ENCODE measurements at regions not wholly inside any gene's neighbourhood (a gene's known extent, or its start where the extent isn't known, plus 50 kb on each side); places are given as distances from the start of the nearest gene placed in this dataset.
"Not testable (repeated sequence)": the region's sequence is repeated elsewhere in the genome, so short reads cannot be mapped to it uniquely, and the experiment has no call there.

DNA sequence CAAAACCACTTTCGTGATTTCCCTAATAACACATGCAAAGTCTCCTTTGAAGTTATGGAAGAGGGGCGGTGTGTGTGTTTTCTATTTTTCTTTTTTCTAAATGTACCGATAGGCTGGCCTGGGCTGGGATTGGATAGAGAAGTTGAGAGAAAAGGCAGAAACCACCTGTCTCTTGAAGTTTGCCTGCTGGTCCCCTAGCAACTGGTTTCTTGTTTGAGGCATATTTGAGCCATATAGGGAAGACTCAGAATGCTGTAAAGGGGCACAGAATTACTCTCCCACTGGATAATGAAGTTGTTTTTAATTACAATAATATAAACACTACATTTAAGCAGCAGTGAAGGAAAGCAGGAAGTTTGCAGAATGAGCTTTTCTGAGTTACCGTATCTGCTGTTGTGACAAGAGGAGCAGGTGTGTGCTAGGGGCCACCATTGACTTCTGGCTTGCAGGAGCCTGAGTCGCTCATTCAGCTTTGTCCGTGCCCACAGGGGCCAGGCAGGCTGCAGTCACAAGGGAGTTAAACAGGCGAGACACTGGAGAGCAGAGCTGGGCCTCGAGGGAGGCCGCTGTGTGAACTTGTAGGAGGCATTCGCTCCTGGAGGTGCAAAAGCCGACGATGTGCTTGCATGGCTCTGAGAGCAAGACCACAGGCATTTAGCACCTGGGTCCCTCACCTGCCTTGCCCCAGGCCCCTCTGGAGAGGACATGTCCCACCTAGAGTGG is 173.8 kb upstream of the RGS6 start:
- DNase-seq, result no peak

DNA sequence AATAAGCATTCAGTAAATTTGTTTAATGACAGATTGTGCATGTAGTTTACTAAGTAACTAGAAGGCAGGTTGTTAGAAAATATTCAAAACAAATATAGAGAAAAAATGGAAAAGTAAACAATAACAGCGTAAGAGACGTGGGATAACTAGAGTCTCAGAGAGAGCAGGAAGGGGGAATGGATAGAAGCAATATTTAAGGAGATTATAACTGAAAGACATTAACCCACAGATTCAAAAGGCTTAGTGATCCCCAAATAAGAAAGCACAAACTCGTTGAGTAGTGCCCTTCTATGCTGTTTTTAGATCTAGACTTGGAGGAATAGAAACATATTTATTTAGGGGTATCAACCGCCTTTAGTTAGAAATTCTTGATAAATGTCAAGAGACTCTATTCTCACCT is 169.7 kb upstream of the RGS6 start:
- no peak for DNase-seq

DNA sequence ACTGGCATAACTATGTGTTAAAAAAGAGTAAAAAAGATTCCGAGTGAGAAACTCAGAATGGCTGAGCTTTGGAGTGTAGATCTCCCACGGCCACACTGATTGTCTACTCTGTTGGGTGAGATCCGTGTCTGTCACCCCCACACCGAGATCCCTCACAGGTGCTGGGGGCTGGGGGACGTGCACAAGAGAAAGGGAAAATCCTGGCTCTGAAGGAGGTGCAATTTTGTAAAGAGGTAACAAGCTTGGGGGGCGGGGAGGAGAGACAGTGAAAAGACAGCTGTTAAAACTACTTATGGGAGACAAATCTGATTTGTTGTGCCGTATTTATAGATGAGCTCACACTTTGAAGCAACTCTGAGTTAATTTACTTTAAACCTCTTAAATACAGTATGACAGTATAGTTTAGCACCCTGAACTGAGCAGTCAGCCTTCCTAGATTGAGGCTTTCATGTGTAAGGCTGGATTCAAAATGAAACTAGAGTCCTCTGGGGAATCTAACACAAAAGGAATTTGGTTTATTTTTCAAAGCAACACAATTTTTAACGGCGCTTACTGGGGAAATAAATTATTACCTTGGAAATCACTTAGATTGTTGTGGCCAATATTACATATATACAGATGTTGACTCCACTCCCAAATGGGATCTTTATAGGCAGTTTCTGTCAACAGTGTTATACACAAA is 167.4 kb upstream of the RGS6 start:
- no peak for DNase-seq

DNA sequence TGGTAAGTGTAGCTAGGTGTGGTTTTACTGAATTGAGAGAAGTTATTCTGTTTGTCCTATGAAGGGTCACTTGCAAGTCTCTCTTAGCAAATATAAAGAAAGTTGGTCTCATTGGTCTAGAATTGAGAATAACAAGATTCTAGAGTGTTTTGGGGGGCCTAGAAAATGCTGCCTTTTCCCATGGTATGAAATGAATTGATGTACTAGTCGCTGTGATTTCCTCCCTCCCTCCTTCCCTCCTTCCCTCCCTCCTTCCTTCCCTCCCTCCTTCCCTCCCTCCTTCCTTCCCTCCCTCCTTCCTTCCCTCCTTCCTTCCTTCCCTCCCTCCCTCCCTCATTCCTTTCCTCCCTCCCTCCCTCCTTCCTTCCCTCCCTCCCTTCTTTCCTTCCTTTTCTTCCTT is 166.7 kb upstream of the RGS6 start:
- no peak for DNase-seq

DNA sequence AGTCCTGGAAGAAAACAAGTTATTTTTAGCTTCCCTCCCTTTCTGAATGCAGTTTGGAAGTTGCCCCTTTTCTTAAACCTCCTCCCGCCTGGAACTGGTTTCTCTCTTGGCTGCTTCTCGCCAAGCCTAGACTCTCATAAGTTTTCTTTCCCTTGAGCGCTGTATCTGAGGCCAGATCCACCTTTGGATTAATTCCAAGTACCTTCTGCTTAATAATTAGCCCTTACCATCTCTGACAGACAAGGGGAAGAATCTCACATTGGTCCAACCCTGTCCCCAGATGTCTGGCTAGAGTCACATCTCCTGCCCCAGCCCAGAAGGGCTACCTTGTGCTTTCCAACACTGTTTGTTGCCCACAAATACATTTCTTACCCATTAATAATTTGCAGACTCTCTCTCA is 161.8 kb upstream of the RGS6 start:
- no peak for DNase-seq

DNA sequence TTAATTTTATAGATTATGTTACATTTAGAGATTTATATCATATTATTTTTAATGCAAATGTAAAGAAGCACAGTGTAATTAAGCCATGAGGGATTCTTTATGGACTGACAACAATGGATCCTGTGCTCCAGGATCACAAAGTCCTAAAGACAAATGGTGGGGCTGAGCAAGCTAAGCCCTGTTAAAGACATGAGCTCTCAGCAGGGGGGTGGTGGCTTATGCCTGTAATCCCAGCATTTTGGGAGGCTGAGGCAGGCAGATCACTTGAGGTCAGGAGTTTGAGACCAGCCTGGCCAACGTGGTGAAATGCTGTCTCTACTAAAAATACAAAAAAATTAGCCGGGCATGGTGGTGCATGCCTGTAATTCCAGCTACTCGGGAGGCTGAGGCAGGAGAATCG is 160.8 kb upstream of the RGS6 start:
- DNase-seq, result not testable (repeated sequence)

DNA sequence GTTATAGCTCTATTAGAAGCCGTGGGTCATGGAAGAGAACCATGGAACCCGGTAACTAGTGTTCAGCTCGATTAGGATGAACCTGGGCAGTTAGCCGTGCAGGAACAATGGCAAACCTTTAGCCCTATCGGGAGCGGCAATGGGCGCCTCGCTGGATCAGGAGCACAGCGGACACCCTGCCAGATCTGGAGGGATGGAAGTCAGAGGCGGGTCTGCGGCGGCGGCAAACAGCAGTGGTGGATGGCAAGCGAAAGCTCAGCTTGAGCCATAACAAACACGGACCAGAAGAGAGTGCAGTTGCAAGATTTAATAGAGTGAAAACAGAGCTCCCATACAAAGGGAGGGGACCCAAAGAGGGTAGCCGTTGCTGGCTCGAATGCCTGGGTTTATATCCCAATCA is 160.2 kb upstream of the RGS6 start:
- not testable (repeated sequence) for DNase-seq

DNA sequence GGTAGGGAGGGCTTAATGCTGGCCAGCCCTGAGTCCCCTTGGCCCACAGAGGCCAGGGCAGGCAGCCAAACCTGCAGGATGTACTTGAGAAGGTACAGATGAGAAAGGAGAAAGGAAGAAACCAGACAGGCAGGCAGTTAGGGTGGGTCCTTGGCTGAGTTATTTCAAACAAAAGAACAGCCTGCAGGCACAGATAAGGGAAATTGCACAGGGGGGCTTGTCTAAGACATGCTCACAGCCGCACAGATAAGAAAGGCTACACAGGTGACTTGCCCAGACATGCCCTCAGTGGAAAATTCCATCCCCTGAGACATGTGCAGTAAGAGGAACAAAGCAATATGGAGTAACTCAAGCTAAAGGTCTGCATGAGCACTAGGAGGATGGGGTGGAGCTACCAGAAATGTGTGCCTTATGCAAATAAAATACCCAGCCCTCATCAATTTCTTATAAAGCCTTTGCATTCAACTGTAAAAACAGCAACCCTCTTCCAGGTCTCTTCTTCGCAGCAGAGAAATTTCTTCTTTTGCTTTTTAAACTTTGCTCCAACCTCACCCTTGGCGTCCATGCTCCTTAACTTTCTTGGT is 158.2 kb upstream of the RGS6 start:
- no peak for DNase-seq

DNA sequence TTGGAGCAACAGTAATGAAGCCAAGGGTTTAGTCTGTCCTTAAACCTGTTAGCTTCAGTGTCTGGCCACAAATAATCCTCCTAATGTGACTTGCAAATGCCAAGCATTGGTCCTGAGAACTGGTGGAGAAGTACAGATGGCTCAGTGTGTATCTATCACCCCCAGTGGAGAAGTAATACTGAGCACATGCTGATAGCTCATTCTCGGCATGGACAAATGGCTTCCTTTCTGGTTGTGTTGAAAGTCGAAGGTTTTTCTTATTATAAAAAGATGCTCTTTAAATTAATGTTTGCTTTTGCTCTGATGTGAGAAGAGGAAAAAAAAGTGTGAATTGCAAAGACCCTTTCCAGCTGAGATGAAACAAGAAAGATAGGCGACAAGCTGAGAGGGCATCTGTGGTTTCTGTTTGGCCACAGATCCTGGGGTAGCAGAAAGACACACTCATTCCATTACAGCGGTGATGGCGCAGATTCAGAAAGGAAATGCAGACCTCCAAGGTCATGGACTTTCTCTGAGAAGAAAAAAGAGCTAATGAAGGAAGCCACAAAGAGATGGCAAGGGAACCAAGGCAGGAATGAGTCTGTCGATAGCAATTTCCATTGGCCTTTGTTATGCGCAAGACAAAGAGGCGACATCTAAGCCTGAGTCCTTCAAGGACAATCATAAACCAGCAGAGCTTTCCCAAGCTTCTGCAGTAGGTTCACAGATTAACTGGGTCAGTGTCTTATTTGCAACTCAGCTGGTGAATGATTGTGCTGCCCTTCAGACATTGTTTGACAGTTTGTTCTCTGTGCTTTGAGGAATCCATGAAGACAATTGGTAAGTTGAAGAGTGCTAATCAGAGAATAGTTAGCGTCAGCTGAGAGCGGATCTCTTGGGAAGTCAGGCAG is 155.5 kb upstream of the RGS6 start:
- DNase-seq, result no peak

DNA sequence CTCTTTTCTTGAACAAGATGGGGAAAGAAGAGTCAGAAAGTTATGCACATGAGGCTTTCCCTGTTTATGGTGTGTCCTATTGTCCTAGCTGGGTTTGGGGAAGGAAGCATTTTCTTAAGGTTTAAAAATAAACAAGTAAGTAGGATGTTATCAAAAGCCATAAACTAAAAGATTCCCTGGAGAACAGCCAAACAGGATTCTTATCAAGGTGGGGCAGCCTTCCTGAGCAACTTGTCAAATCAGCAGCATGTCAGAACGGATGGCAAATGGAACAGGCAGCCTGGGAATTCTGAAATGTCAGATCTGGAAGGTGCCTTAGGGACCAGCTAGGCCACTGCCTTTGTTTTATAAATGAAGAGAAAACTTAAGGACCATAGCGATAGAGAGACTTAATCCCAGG is 152.2 kb upstream of the RGS6 start:
- no peak for DNase-seq

DNA sequence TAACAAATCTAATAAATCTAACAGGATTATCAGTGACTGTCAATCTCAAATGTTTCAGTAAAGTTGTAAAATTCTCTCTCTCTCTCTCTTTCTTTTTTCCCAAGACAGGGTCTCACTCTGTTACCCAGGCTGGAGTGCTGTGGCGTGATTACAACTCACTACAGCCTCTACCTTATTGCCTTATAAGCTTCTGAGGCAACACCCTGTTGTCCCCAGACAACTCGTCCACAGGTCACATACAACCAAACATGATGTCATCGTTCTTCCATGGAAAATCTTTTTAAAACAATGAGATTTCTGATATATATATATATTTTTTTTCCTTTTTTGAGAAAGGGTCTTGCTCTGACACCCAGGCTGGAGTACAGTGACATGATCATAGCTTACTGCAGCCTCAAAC is 151.4 kb upstream of the RGS6 start:
- no peak for DNase-seq

DNA sequence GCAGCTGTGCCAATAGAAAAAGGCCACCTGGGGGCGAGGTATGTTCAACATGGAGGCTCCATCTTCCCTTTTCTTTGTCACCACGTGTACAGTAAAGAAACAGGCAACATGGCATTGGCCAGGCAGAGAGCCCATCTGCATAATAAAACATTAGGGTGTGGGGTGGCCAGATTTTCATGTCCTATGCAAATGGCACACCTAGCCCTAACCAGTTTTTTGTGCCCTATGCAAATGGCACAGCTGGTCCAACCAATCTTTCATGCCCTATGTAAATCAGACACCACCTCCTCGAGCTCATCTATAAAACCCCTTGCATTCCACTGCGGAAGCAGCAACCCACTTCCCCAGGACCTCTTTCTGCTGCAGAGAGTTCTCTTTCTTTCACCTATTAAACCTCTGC is 149.1 kb upstream of the RGS6 start:
- no peak for DNase-seq

DNA sequence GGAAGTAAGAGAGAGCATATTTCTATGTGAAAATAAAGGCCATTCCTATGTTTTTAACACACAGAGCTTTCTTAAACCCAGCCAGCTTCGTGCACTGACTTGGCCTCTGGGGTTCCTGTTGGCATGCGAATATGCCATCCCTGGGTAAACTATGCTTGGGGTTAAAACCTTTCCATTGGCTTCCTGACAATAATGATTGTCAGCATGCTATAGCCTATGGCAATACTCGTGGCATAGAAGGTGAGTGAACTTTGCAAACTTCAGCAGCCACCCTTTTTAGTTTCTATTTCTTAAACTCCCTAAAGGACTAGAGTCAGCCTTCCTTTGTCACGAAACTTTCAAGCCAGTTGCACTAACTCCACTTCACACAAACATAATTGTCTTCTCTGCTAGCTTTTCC is 148.4 kb upstream of the RGS6 start:
- DNase-seq, result no peak

DNA sequence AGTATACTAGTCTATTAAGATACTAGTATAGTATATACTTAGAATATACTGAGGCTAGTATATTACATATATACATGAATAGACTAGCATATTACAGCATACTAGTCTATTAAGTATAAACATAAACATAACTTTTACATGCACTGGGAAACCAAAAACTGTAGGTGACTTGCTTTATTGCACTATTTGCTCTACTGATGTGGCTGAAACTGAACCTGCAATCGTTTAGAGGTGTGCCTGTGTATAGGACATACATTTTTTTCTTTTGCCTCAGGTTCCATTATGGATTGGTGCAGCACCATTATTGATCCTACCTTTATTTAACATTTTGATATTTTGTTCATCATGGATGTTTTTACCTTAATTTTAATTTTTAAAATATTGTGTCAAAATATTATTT is 143.2 kb upstream of the RGS6 start:
- DNase-seq, result no peak

DNA sequence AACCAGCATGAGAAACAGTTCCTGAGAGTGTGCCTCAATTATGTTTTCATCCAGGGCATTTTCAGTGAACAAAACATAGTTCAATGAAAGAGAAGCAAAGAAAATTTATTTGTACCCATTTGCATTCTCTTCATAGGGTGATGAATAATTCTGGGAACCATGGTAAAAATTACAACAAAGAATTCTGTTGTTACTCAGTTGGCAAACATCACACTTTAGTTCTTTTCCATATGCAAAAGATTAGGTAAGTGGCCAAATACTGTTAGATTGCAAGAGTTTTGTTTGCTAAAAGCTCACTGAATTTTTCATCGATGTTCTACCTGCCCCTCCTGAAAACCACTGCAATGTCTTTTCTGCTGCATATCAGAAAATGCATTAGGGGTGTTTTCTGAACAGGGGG is 132.4 kb upstream of the RGS6 start:
- no peak for DNase-seq

DNA sequence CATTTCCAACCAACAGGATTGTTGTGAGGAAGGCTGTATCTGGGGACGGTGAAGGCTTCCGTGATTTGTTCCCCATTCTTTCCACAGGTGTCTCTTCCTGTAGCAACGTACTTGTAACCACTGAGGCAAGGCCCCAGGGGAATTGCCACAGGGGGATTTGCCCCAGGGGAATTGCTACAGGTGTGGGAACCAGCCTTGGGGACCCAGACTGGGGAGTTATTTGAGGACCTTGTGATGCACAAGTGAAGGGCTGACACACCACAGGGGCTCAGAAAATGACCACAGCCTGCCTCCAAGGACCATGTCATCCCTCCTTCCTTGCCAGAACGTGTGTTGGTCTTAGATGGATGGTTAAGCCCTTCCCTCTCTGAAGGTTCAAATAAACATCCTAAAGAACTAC is 131.4 kb upstream of the RGS6 start:
- DNase-seq, result no peak

DNA sequence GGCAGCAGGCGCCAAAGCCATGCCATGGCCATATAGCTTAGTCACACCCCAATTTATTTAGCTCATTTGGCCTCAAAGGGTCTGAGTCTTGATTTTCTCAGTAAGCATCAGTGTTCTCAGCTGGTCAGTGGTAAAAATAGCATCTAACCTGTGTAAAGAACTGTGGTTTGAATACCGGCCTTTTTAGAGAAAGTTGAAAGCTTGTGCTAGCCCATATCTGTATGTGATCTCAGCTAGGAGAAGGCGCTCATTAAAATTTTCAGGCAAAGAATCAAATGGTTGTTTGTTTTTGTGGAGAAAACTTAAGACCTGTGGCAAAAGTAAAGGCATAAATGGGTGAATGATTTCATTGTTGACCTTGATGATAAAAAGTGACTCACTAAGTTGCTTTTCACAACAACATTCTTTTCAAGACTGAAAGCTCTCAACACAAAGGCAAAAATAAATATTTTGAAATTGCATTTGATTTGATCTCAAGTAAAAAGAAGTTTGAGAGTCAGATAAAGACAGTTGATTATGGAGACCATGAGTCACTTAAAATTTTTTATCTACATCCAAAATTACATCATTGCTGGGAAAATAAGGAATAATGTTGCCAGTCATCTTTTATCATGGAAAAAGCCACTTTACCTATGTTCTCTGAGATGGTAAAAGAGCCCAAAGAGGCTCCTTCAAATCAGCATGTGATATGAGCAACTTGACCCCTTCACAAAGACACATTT is 128.5 kb upstream of the RGS6 start:
- no peak for DNase-seq

DNA sequence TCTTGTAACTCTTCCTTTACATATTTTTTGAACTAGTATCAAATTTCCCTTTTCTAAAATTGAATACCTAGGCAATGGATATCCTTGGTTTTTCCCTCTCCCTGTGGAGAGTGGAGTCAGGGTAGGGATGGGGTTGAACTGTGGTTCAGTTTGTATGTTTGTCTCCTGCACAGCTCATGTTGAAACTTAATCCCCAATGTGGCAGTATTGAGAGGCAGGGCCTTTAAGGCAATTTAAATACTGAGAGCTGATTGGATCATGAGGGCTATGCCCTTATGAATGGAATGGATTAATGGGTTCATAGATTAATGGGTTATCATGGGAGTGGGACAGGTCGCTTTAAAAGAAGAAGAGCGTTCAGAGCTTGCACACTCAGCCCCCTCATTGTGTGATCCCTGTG is 127.2 kb upstream of the RGS6 start:
- no peak for DNase-seq

DNA sequence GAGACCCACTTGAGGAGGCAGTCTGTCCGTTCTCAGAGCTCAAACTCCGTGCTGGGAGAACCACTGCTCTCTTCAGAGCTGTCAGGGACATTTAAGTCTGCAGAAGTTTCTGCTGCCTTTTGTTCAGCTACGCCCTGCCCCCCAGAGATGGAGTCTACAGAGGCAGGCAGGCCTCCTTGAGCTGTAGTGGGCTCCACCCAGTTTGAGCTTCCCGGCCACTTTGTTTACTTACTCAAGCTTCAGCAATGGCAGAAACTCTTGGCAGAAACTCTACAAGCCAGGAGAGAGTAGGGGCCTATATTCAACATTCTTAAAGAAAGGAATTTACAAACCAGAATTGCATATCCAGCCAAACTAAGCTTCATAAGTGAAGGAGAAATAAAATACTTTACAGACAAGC is 125.2 kb upstream of the RGS6 start:
- DNase-seq, result not testable (repeated sequence)

DNA sequence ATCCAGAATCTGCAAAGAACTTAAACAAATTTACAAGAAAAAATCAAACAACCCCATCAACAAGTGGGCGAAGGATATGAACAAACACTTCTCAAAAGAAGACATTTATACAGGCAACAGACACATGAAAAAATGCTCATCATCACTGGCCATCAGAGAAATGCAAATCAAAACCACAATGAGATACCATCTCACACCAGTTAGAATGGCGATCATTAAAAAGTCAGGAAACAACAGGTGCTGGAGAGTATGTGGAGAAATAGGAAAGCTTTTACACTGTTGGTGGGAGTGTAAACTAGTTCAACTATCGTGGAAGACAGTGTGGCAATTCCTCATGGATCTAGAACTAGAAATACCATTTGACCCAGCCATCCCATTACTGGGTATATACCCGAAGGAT is 121.4 kb upstream of the RGS6 start:
- DNase-seq, result not testable (repeated sequence)

DNA sequence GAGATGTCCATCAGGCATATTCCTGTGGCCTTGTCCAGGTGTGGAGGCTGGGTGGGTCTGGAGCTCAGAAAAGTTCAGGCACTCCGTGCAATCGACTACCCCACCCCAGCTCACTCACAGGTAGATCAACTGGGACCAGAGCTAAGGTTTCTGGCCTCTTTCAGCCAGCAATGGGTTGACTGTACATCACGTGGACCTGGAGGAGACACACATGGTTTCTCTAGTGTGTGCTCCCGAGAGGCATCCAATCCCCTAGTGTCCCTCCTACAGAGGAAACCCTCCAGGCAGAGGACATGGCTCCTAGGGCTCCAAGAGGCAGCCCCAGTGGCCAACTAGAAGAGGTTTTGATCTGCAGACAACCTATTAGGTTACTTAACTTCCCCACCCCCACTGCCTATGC is 119.5 kb upstream of the RGS6 start:
- DNase-seq, result no peak

DNA sequence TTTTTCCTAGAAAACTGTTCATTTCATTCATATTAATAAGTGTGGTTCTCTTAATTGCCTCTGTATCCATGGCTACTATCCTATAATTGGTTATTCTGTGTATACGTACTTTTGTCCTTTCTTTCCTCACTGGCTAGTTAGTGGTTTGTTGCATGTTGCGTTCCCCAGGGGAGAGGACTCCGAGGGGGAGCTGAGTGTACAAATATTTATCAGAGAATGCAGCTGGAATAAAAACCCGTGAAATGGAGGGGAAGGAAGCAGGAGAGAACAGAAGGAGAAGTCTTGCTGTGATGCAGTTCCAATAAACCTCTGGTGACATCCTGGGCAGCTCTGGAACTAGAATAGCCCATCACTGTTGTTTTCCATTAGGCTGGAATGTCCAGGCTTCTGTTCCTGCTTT is 117.1 kb upstream of the RGS6 start:
- no peak for DNase-seq

DNA sequence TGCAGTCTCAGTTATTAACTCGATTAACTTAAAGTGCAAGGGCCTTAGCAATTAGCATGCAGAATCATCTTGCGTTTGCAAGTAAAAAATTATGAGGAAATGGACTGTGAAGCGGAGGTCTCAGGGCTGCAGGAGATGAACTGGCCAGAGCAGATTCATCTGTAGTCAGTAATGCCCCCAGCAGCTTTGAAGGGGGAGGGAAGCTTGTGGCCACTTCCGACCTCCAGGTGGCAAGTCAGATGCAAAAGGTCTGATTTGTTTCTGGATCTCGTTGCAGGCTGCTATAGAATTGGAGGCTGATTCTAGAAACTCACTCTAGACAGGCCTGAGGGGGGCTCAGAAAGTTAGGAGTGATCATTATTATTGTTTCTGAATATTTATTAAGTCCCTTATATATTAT is 107.4 kb upstream of the RGS6 start:
- DNase-seq, result no peak
